HCT116 (cell line): ENCODE measurements at regions not wholly inside any gene's neighbourhood (a gene's known extent, or its start where the extent isn't known, plus 50 kb on each side); places are given as distances from the start of the nearest gene placed in this dataset.

ENCODE experiments used
- FOSL1 ChIP-seq: IDR thresholded peaks from 2 replicates; pipeline ENCODE4 v1.6.1; 2012; ENCODE audit warnings: low read depth
- TF ChIP-seq, protein P1 (sequence below), 3 experiments: fragments of 200-600 bp in 1 of 3; sonication (generic) in 1 of 3; IDR thresholded peaks in 2 of 3; conservative IDR thresholded peaks in 1 of 3; 2 replicates each; pipeline ENCODE4 v1.5.1; 2012 to 2017; ENCODE audit warnings: low read depth in 2 of 3, low read length in 2 of 3, antibody characterized with exemption in 1 of 3, borderline replicate concordance in 1 of 3, control low read depth in 1 of 3, mild to moderate bottlenecking in 1 of 3, mixed read lengths in 1 of 3, mixed run types in 1 of 3, moderate library complexity in 1 of 3; ENCODE audit not compliant: insufficient read depth in 1 of 3

- TF ChIP-seq, protein P1, sequence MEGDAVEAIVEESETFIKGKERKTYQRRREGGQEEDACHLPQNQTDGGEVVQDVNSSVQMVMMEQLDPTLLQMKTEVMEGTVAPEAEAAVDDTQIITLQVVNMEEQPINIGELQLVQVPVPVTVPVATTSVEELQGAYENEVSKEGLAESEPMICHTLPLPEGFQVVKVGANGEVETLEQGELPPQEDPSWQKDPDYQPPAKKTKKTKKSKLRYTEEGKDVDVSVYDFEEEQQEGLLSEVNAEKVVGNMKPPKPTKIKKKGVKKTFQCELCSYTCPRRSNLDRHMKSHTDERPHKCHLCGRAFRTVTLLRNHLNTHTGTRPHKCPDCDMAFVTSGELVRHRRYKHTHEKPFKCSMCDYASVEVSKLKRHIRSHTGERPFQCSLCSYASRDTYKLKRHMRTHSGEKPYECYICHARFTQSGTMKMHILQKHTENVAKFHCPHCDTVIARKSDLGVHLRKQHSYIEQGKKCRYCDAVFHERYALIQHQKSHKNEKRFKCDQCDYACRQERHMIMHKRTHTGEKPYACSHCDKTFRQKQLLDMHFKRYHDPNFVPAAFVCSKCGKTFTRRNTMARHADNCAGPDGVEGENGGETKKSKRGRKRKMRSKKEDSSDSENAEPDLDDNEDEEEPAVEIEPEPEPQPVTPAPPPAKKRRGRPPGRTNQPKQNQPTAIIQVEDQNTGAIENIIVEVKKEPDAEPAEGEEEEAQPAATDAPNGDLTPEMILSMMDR (IDR thresholded peaks at IDR 0.05 in 2 of 3, conservative IDR thresholded peaks at IDR 0.05 in 1 of 3; ENCODE audit: borderline replicate concordance in 1 of 3, insufficient read depth in 1 of 3, low read depth in 2 of 3, low read length in 2 of 3), result no peak
- no peak for TF ChIP-seq FOSL1
These were observed 136.4 kb upstream of the SALL4 start for GRCh38 chr20:51938559-51939258.
